Endothelial cell of umbilical vein (primary cell): ENCODE measurements at regions not wholly inside any gene's neighbourhood (a gene's known extent, or its start where the extent isn't known, plus 50 kb on each side); places are given as distances from the start of the nearest gene placed in this dataset.

ENCODE experiments used
- BruUV-seq: library from RNA; stranded (reverse); fragments of 400-500 nt; replicated peaks from 2 replicates; lab custom pipeline; 2021; lab: Mats Ljungman, UMichigan
- CTCF ChIA-PET: fragments of 300-600, 350-600 bp; sonication (Branson Sonifier 250); formaldehyde crosslinking; loops from one replicate; lab custom pipeline; 2021; ENCODE audit warnings: antibody characterized with exemption, inconsistent platforms; lab: Charles Lee
- POLR2A ChIA-PET: fragments of 300-600, 350-600 bp; sonication (Branson Sonifier 250); formaldehyde crosslinking; loops from one replicate; lab custom pipeline; 2021; ENCODE audit warnings: antibody characterized with exemption, inconsistent platforms; lab: Charles Lee
- DNase-seq: peaks from one replicate; pipeline ENCODE4 v3.0.0-alpha.2; 2011; ENCODE audit warnings: low read depth, low spot score
- FAIRE-seq: peaks from 2 replicates; lab custom pipeline; 2011; peaks lifted over from hg19 to GRCh38; lab: Jason Lieb, UNC
- H2AFZ ChIP-seq: 2 replicates; pipeline ENCODE4 v1.6.0; 2012; ENCODE audit warnings: low read depth, low read length, control low read depth, inconsistent platforms
- H3K27ac ChIP-seq: 2 replicates; pipeline ENCODE4 v1.5.1; 2011; ENCODE audit warnings: low read depth, mild to moderate bottlenecking, control low read depth, low read length, moderate library complexity; ENCODE audit not compliant: insufficient read depth
- H3K27me3 ChIP-seq, 2 experiments: 2 replicates each; pipeline versions ENCODE4 v1.6.0 to v1.6.1; 2011; ENCODE audit warnings: low read length in 2 of 2, mixed read lengths in 1 of 2; ENCODE audit not compliant: control insufficient read depth in 2 of 2, insufficient read depth in 2 of 2
- H3K36me3 ChIP-seq, 2 experiments: 2 replicates in 1 of 2; 3 replicates in 1 of 2; pipeline ENCODE4 v1.5.1; 2011; ENCODE audit warnings: low read length in 2 of 2, mild to moderate bottlenecking in 1 of 2, moderate library complexity in 1 of 2; ENCODE audit not compliant: control insufficient read depth in 2 of 2, insufficient read depth in 2 of 2; ENCODE audit errors: extremely low read depth in 1 of 2
- H3K4me1 ChIP-seq: 3 replicates; pipeline ENCODE4 v1.5.1; 2011; ENCODE audit warnings: mild to moderate bottlenecking, low read length; ENCODE audit not compliant: control insufficient read depth, insufficient read depth; ENCODE audit errors: extremely low read depth
- H3K4me2 ChIP-seq: 2 replicates; pipeline ENCODE4 v1.6.1; 2011; ENCODE audit warnings: low read length, control low read depth, mixed read lengths; ENCODE audit not compliant: insufficient read depth
- H3K4me3 ChIP-seq, 3 experiments: fragments of 200-600 bp in 1 of 3; sonication (generic), shearing (Covaris generic) in 1 of 3; replicated peaks in 1 of 3; 2 replicates each; pipeline ENCODE4 v1.5.1; 2011 to 2016; ENCODE audit warnings: control low read depth in 3 of 3, low read length in 3 of 3, mild to moderate bottlenecking in 2 of 3, inconsistent platforms in 1 of 3, low read depth in 1 of 3, moderate library complexity in 1 of 3; ENCODE audit not compliant: insufficient read depth in 1 of 3
- H3K79me2 ChIP-seq: 2 replicates; pipeline ENCODE4 v1.6.0; 2012; ENCODE audit warnings: low read length, inconsistent platforms; ENCODE audit not compliant: control insufficient read depth, insufficient read depth
- H3K9ac ChIP-seq: replicated peaks from 2 replicates; pipeline ENCODE3; 2011; ENCODE audit warnings: low read length, control low read depth; ENCODE audit not compliant: insufficient read depth; ENCODE audit errors: extremely low read depth
- H3K9me1 ChIP-seq: replicated peaks from 3 replicates; pipeline ENCODE4 v1.6.0; 2011; ENCODE audit warnings: mild to moderate bottlenecking, low read length; ENCODE audit not compliant: control insufficient read depth, insufficient read depth; ENCODE audit errors: extremely low read depth
- H3K9me3 ChIP-seq: replicated peaks from 2 replicates; pipeline ENCODE4 v1.5.1; 2012; ENCODE audit warnings: low read length, inconsistent platforms; ENCODE audit not compliant: control insufficient read depth, insufficient read depth
- H4K20me1 ChIP-seq: replicated peaks from 2 replicates; pipeline ENCODE3; 2011; ENCODE audit warnings: mild to moderate bottlenecking, low read length; ENCODE audit not compliant: control insufficient read depth, insufficient read depth; ENCODE audit errors: extremely low read depth
- CTCF ChIP-seq, 2 donors: IDR thresholded peaks; 1 replicate in 1 of 2; 2 replicates in 1 of 2; pipeline ENCODE4 v1.5.1; 2011; ENCODE audit warnings: low read length in 2 of 2, mild to moderate bottlenecking in 2 of 2, moderate library complexity in 2 of 2, control low read depth in 1 of 2, inconsistent platforms in 1 of 2, low read depth in 1 of 2; ENCODE audit not compliant: insufficient read depth in 1 of 2; ENCODE audit errors: extremely low read depth in 1 of 2
- EZH2 ChIP-seq: IDR thresholded peaks from 2 replicates; pipeline ENCODE4 v1.6.1; 2012; ENCODE audit warnings: borderline replicate concordance, low read depth, mild to moderate bottlenecking, moderate library complexity, low read length, inconsistent platforms; ENCODE audit not compliant: severe bottlenecking
- FOS ChIP-seq: IDR thresholded peaks from 2 replicates; pipeline ENCODE4 v1.6.1; 2011; ENCODE audit warnings: mild to moderate bottlenecking, low read length, moderate library complexity, borderline replicate concordance; ENCODE audit not compliant: insufficient read depth
- GATA2 ChIP-seq: IDR thresholded peaks from 2 replicates; pipeline ENCODE4 v1.7.0; 2011; ENCODE audit warnings: low read depth, mild to moderate bottlenecking, moderate library complexity, mixed read lengths, low read length; ENCODE audit not compliant: insufficient read length, insufficient read depth
- JUN ChIP-seq: IDR thresholded peaks from 2 replicates; pipeline ENCODE4 v1.6.1; 2011; ENCODE audit warnings: borderline replicate concordance, low read depth; ENCODE audit not compliant: insufficient read length, insufficient read depth
- MAX ChIP-seq: IDR thresholded peaks from 2 replicates; pipeline ENCODE4 v1.6.1; 2011; ENCODE audit not compliant: insufficient read depth, insufficient read length
- MYC ChIP-seq: IDR thresholded peaks from one replicate; pipeline ENCODE4 v1.6.1; 2011; ENCODE audit warnings: mild to moderate bottlenecking, low read depth, low read length
- POLR2A ChIP-seq: IDR thresholded peaks from 2 replicates; pipeline ENCODE4 v1.6.1; 2012; ENCODE audit warnings: low read depth, mild to moderate bottlenecking, control low read depth, low read length
- POLR2AphosphoS5 ChIP-seq: IDR thresholded peaks from 2 replicates; pipeline ENCODE4 v1.6.1; 2012; ENCODE audit warnings: low read depth, mild to moderate bottlenecking, control low read depth, low read length, moderate library complexity; ENCODE audit not compliant: insufficient read depth
- dilution Hi-C: fragments of 300-500 bp; cut with MboI; formaldehyde crosslinking; loops from one replicate; pipeline ENCODE4 v1.15.0; 2019; ENCODE audit warnings: low sequenced_read_pairs; ENCODE audit not compliant: extremely low pct_ligation_motif_present
- intact Hi-C: fragments of 100-400 bp; cut with micrococcal nuclease; formaldehyde crosslinking; loops from one replicate; pipeline ENCODE4 v1.10.0; 2022

GRCh38 chr3:21174461-21174860, 576.5 kb downstream of the ZNF385D start:
- H3K9ac ChIP-seq: no peak overlapping the region
- H4K20me1 ChIP-seq: no peaks in the 10 kb centered on the region
- dilution Hi-C loops (no loop called here), intact Hi-C loops (no loop called here)
- H3K4me2 ChIP-seq: no peak overlapping the region
- no peaks in the 10 kb centered on the region for H3K27me3 ChIP-seq
- TF ChIP-seq GATA2 (no peak), POLR2A (no peak), JUN (no peak), MYC (no peak), MAX (no peak), POLR2AphosphoS5 (no peak), EZH2 (no peak), FOS (no peak), CTCF (IDR thresholded peaks at IDR 0.05; ENCODE audit: extremely low read depth in 1 of 2, insufficient read depth in 1 of 2, low read depth in 1 of 2, low read length in 2 of 2) (no peak)
- no TSS peak for BruUV-seq
- DNase-seq (no peak), FAIRE-seq (no peak)
- no peaks in the 10 kb centered on the region for H3K9me3 ChIP-seq
- H3K4me3 ChIP-seq: no peak overlapping the region
- H3K9me1 ChIP-seq: no peaks in the 10 kb centered on the region
- ChIA-PET CTCF (no interaction called here), POLR2A (no interaction called here)
- no peaks in the 10 kb centered on the region for H3K79me2 ChIP-seq
- no peak overlapping the region for H2AFZ ChIP-seq
- no peaks in the 10 kb centered on the region for H3K4me1 ChIP-seq
- no peak overlapping the region for H3K27ac ChIP-seq
- no peaks in the 10 kb centered on the region for H3K36me3 ChIP-seq
